ENCODE measurements at regions not wholly inside any gene's neighbourhood (a gene's known extent, or its start where the extent isn't known, plus 50 kb on each side); places are given as distances from the start of the nearest gene placed in this dataset.

GRCh38 chr7:53602817-53603418 is 567.5 kb downstream of the POM121L12 start (continued):
- TF ChIP-seq, protein P1, sequence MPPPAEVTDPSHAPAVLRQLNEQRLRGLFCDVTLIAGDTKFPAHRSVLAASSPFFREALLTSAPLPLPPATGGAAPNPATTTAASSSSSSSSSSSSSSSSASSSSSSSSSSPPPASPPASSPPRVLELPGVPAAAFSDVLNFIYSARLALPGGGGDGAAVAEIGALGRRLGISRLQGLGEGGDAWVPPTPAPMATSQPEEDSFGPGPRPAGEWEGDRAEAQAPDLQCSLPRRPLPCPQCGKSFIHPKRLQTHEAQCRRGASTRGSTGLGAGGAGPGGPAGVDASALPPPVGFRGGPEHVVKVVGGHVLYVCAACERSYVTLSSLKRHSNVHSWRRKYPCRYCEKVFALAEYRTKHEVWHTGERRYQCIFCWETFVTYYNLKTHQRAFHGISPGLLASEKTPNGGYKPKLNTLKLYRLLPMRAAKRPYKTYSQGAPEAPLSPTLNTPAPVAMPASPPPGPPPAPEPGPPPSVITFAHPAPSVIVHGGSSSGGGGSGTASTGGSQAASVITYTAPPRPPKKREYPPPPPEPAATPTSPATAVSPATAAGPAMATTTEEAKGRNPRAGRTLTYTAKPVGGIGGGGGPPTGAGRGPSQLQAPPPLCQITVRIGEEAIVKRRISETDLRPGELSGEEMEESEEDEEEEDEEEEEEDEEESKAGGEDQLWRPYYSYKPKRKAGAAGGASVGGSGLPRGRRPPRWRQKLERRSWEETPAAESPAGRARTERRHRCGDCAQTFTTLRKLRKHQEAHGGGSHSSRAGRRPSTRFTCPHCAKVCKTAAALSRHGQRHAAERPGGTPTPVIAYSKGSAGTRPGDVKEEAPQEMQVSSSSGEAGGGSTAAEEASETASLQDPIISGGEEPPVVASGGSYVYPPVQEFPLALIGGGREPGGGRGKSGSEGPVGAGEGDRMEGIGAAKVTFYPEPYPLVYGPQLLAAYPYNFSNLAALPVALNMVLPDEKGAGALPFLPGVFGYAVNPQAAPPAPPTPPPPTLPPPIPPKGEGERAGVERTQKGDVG (CRISPR knock-in tag; IDR thresholded peaks at IDR 0.05): no peak
- no peak for TF ChIP-seq USF1 (IDR thresholded peaks at IDR 0.05; ENCODE audit: borderline replicate concordance, extremely low read length, insufficient read depth, low read depth, low read length)

DNA sequence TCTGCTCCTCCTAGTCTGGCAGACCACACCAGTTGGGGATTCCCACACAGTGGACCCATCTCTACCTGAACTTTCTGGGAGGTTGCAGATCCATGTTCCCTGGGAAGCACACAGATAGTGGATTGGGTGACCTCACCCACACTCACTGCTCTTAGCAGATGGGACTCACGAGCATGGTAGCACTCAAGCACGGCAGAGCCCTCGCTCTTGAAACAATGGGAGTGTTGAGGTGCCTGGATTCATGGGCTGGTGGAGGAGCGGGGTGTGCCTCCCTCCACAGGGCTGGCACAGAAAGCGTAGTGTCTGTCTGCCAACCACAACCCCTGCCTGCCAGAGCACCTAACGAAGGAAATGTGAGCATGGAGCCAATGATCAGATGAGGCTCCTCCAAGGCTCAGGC is 568.0 kb downstream of the POM121L12 start:
- Histone ChIP-seq H3K9me3 (replicated peaks; ENCODE audit: control insufficient read depth, insufficient read depth, low read length) (no peaks in the 10 kb centered on the region; the same call in 2 of the 3 replicates), H3K27ac (ENCODE audit: control insufficient read depth, insufficient read depth) (no peak overlapping the region), H3K79me2 (ENCODE audit: control insufficient read depth, insufficient read depth, low read length) (no peaks in the 10 kb centered on the region), H3K4me3 (no peak overlapping the region), H3K27me3 (replicated peaks in 1 of 2; ENCODE audit: control insufficient read depth in 2 of 2, insufficient read depth in 2 of 2, low read length in 1 of 2) (no peaks in the 10 kb centered on the region), H3K4me1 (ENCODE audit: control insufficient read depth, insufficient read depth, low read length) (no peaks in the 10 kb centered on the region), H2AFZ (ENCODE audit: control insufficient read depth, low read depth, low read length) (no peak overlapping the region), H3K4me2 (ENCODE audit: control insufficient read depth, insufficient read depth) (no peak overlapping the region), H4K20me1 (ENCODE audit: control insufficient read depth, insufficient read depth) (no peaks in the 10 kb centered on the region), H3K36me3 (ENCODE audit: control insufficient read depth in 2 of 2, insufficient read depth in 2 of 2, low read length in 1 of 2) (no peaks in the 10 kb centered on the region), H3K9ac (ENCODE audit: control insufficient read depth, insufficient read depth, low read length) (no peak overlapping the region)
- no peak for FAIRE-seq
- in situ Hi-C loops (cut with MboI): no loop called here
- DNase-seq (ENCODE audit: low read depth, low spot score): no peak
- ATAC-seq: no peak
- ChIA-PET SMC1A (ENCODE audit: uncharacterized antibody, unreplicated experiment) (no interaction called here), CTCF (no interaction called here), POLR2A (no interaction called here), RAD21 (ENCODE audit: unreplicated experiment) (no interaction called here)
- no TSS peak for BruUV-seq (replicated peaks)
- intact Hi-C loops (cut with micrococcal nuclease; ENCODE audit: unreplicated experiment): no loop called here
- 44% methylated on average over 6 of the region's 6 CpGs for WGBS (ENCODE audit: insufficient coverage, insufficient replicate concordance, low lambda C conversion rate, missing lambda C conversion rate)
- TF ChIP-seq, protein P2, sequence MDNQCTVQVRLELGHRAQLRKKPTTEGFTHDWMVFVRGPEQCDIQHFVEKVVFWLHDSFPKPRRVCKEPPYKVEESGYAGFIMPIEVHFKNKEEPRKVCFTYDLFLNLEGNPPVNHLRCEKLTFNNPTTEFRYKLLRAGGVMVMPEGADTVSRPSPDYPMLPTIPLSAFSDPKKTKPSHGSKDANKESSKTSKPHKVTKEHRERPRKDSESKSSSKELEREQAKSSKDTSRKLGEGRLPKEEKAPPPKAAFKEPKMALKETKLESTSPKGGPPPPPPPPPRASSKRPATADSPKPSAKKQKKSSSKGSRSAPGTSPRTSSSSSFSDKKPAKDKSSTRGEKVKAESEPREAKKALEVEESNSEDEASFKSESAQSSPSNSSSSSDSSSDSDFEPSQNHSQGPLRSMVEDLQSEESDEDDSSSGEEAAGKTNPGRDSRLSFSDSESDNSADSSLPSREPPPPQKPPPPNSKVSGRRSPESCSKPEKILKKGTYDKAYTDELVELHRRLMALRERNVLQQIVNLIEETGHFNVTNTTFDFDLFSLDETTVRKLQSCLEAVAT (IDR thresholded peaks at IDR 0.05): no peak
- TF ChIP-seq ETV6 (conservative IDR thresholded peaks at IDR 0.05 in 1 of 2, IDR thresholded peaks at IDR 0.05 in 1 of 2; ENCODE audit: borderline replicate concordance in 1 of 2, low read depth in 1 of 2): no peak
- no peak for TF ChIP-seq RELA (IDR thresholded peaks at IDR 0.05; ENCODE audit: borderline replicate concordance, partially characterized antibody)
- no peak for TF ChIP-seq E2F4 (IDR thresholded peaks at IDR 0.05; ENCODE audit: low read depth, low read length)
- TF ChIP-seq ZBTB40 (IDR thresholded peaks at IDR 0.05; ENCODE audit: borderline replicate concordance): no peak
- no peak for TF ChIP-seq ATF7 (IDR thresholded peaks at IDR 0.05; ENCODE audit: low read depth)
- TF ChIP-seq STAT3 (IDR thresholded peaks at IDR 0.05; ENCODE audit: low read depth, low read length): no peak
- no peak for TF ChIP-seq NRF1 (conservative IDR thresholded peaks at IDR 0.05; ENCODE audit: low read depth, low read length)

Data from GM12878 (cell line).